Ascending aorta (tissue), 2 donors: ENCODE measurements at regions not wholly inside any gene's neighbourhood (a gene's known extent, or its start where the extent isn't known, plus 50 kb on each side); places are given as distances from the start of the nearest gene placed in this dataset.

Experiments
- DNase-seq, 2 donors: peaks; one replicate each; pipeline ENCODE4 v3.0.0-alpha.2; 2019; ENCODE audit warnings: low spot score in 2 of 2
- H3K27ac ChIP-seq, 2 donors: fragments of 200-600 bp; sonication (generic); one replicate each; pipeline ENCODE4 v1.5.1; 2016 to 2017; ENCODE audit warnings: mild to moderate bottlenecking in 1 of 2
- H3K27me3 ChIP-seq: fragments of 200-600 bp; sonication (generic); one replicate; pipeline ENCODE4 v1.5.1; 2017
- H3K36me3 ChIP-seq, 2 donors: fragments of 200-600 bp; sonication (generic); one replicate each; pipeline ENCODE4 v1.5.1; 2016
- H3K4me1 ChIP-seq, 2 donors: fragments of 200-600 bp; sonication (generic); one replicate each; pipeline ENCODE4 v1.5.1; 2016 to 2017; ENCODE audit warnings: mild to moderate bottlenecking in 1 of 2
- H3K4me3 ChIP-seq, 2 donors: fragments of 200-600 bp; sonication (generic); one replicate each; pipeline ENCODE4 v1.5.1; 2016 to 2017; ENCODE audit warnings: mild to moderate bottlenecking in 1 of 2
- H3K9me3 ChIP-seq, 2 donors: fragments of 200-600 bp; sonication (generic); one replicate each; pipeline ENCODE4 v1.5.1; 2016
- intact Hi-C: fragments of 100-400 bp; cut with DNase I; formaldehyde crosslinking; loops from one replicate; pipeline ENCODE4 v1.15.1; 2023
- TF ChIP-seq, protein P1 (sequence below), 3 experiments: fragments of 200-600 bp in 2 of 3; fragments of 450-650 bp in 1 of 3; sonication (generic) in 2 of 3; IDR thresholded peaks; one replicate each; pipeline ENCODE4 v1.5.1; 2016 to 2019; ENCODE audit warnings: antibody characterized with exemption in 3 of 3, mild to moderate bottlenecking in 1 of 3, moderate library complexity in 1 of 3

DNA sequence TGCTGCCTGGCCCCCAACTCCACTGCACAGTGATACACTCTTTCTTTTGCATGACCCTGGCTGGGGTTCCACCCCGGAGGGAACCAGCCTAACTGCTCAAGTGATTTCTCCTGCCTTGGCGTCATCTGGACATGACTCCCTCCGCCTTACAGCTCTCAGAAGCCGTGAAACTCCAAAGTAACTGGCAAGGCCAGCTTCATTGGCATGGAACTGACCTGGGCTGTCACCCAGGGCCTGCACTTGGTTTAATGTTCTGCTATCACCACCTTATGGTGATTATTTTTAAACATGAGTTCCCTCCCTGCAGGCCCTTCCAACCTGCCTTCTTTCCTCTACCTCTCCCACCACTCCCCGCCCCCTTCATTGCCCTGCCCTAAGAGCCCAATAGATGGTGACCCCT, 139.7 kb upstream of the CDH5 start:
- no peak for DNase-seq
- Histone ChIP-seq H3K4me3 (no peak overlapping the region), H3K27me3 (no peaks in the 10 kb centered on the region), H3K4me1 (no peaks in the 10 kb centered on the region), H3K9me3 (no peaks in the 10 kb centered on the region), H3K27ac (no peak overlapping the region), H3K36me3 (no peaks in the 10 kb centered on the region)
- TF ChIP-seq, protein P1, sequence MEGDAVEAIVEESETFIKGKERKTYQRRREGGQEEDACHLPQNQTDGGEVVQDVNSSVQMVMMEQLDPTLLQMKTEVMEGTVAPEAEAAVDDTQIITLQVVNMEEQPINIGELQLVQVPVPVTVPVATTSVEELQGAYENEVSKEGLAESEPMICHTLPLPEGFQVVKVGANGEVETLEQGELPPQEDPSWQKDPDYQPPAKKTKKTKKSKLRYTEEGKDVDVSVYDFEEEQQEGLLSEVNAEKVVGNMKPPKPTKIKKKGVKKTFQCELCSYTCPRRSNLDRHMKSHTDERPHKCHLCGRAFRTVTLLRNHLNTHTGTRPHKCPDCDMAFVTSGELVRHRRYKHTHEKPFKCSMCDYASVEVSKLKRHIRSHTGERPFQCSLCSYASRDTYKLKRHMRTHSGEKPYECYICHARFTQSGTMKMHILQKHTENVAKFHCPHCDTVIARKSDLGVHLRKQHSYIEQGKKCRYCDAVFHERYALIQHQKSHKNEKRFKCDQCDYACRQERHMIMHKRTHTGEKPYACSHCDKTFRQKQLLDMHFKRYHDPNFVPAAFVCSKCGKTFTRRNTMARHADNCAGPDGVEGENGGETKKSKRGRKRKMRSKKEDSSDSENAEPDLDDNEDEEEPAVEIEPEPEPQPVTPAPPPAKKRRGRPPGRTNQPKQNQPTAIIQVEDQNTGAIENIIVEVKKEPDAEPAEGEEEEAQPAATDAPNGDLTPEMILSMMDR (IDR thresholded peaks at IDR 0.05): peak in 1 of 3 experiments; percentile 29
- intact Hi-C loops: no loop called here

DNA sequence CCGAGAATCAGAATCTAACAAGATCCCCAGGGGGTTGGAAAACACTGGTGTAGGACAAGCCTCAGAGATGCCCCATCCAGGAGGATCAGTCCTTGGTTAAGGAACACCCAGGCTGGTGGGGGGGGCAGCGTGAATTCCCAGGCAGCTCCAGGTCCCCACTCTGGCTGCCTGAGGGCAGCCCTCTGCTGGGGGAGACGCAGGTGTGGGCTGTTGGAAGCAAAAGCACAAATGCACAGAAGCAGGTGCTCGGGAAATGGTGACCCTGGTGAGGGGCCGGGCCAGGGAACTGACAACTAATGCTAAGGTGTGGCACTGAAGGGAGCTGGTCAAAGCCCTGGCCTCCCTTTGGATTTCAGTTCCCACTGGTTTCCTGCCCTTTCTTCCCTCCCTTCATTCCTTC, 140.8 kb upstream of the CDH5 start:
- no peaks in the 10 kb centered on the region for H3K36me3 ChIP-seq
- intact Hi-C loops: no loop called here
- H3K4me3 ChIP-seq: no peak overlapping the region
- H3K9me3 ChIP-seq: no peaks in the 10 kb centered on the region
- DNase-seq: no peak
- no peaks in the 10 kb centered on the region for H3K4me1 ChIP-seq
- H3K27ac ChIP-seq: no peak overlapping the region
- TF ChIP-seq, protein P1 (IDR thresholded peaks at IDR 0.05): no peak
- no peaks in the 10 kb centered on the region for H3K27me3 ChIP-seq

DNA sequence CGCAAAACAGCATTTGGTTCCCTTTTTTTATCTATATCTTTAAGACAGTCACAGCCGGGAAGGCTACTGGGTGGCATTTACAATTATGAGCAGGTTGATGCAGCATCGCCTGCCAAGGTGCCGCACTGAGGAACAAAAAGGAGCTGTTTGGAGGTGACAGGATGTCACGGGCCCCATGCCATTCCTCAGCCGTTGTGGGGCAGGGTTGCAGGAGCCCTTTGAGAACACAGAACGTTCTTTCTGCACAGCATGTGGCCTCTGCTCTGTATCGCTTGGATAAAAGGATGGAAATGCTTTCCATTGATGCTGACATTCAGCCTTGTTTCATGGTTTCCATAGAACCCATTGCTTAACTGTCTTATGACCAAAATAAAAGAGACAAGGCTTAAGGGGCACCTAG, 141.9 kb upstream of the CDH5 start:
- TF ChIP-seq, protein P1 (IDR thresholded peaks at IDR 0.05): no peak

GRCh38 chr16:66224186-66224585, 142.3 kb upstream of the CDH5 start:
- Histone ChIP-seq H3K4me1 (no peaks in the 10 kb centered on the region), H3K36me3 (no peaks in the 10 kb centered on the region), H3K27me3 (no peaks in the 10 kb centered on the region), H3K9me3 (no peaks in the 10 kb centered on the region), H3K4me3 (no peak overlapping the region), H3K27ac (no peak overlapping the region)
- no peak for DNase-seq
- TF ChIP-seq, protein P1 (IDR thresholded peaks at IDR 0.05): no peak
- intact Hi-C loops: no loop called here

More for the DNA sequence above, 141.9 kb upstream of the CDH5 start:
- intact Hi-C loops: no loop called here
- Histone ChIP-seq H3K27me3 (no peaks in the 10 kb centered on the region), H3K36me3 (no peaks in the 10 kb centered on the region), H3K9me3 (no peaks in the 10 kb centered on the region), H3K4me1 (no peaks in the 10 kb centered on the region), H3K27ac (no peak overlapping the region), H3K4me3 (no peak overlapping the region)
- DNase-seq: no peak

DNA sequence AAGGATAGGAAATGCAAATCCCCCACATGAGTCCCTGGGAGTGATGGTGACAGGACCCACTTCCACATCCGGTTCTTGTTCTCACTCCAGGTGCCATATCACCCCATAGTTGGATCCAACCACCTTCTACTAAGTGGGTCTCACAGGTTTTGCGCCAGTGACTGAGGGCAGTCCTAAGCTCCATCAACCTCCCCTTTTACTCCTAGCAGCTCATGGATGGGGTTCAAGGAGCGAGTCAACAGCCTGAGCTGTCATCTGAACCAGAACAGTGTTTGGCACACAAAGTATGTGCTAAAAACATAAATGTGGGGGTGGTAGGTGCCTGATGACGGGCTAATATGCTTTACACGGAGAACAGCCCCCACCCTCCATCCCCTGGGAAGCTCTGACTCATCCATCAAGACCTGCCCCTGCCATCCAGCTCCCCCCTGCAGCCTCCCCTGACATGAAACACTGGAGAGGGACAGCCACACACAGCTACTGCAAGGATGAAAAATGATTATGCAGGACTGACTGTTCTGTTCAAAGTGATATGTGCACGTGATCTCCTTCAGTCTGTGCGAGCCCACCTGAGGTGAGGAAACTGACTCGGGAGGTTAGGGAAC, 143.2 kb upstream of the CDH5 start:
- no peak overlapping the region for H3K4me3 ChIP-seq
- H3K4me1 ChIP-seq: no peaks in the 10 kb centered on the region
- TF ChIP-seq, protein P1 (IDR thresholded peaks at IDR 0.05): no peak
- H3K9me3 ChIP-seq: no peaks in the 10 kb centered on the region
- intact Hi-C loops: no loop called here
- no peak overlapping the region for H3K27ac ChIP-seq
- DNase-seq: peak in 1 of 2 donors; percentile 62
- H3K36me3 ChIP-seq: no peaks in the 10 kb centered on the region
- H3K27me3 ChIP-seq: no peaks in the 10 kb centered on the region

- no peaks in the 10 kb centered on the region for H3K9me3 ChIP-seq
- no peaks in the 10 kb centered on the region for H3K36me3 ChIP-seq
- H3K27me3 ChIP-seq: no peaks in the 10 kb centered on the region
- H3K4me1 ChIP-seq: no peaks in the 10 kb centered on the region
- no peak overlapping the region for H3K4me3 ChIP-seq
- no peak overlapping the region for H3K27ac ChIP-seq
- no peak for DNase-seq
- TF ChIP-seq, protein P1 (IDR thresholded peaks at IDR 0.05): no peak
- intact Hi-C loops: no loop called here
Observed at GRCh38 chr16:66222756-66223155, 143.7 kb upstream of the CDH5 start.
